ENCODE measurements at regions not wholly inside any gene's neighbourhood (a gene's known extent, or its start where the extent isn't known, plus 50 kb on each side); places are given as distances from the start of the nearest gene placed in this dataset.

DNA sequence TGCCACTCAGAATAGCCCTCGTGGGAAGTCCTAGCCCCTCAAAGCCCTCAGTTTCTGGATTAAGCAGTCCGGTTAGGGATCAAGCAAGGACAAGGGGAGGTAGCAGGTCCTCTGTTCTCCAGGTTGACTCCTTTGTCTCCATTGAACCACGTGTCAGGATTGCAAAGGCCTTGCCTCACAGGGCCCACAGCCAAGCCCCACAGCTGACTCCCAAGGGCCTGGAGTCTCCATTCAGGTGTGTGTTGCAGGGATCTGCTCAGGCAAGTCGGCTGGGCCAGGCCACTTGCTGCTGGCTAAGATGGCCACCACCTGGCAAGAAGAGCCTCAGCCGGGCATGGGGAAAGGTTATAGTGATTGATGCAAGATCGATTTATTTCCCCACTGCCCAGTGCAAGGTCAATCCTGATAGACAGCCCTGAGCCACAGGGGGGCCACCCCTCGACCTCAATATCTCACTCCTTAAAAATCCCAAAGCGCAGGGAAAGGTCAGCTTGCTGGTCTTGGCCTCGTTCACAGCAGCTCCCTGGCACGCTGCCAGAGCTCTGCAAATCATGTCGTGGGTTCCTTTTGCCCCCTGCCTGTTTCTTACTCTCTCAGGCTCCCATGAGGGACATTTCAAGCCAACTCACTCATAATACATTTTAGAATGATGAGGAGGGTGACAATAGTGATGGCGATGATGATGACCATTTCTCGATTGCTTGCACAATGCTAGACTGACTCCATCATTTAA, 75.9 kb downstream of the EDN3 start:
- Histone ChIP-seq H3K27ac (ENCODE audit: low read length) (no peak overlapping the region), H3K4me1 (ENCODE audit: control insufficient read depth in 1 of 2, insufficient read depth in 2 of 2, low read length in 2 of 2) (no peaks in the 10 kb centered on the region), H3K4me3 (ENCODE audit: low read depth in 1 of 2, low read length in 2 of 2) (no peak overlapping the region), H3K9me3 (ENCODE audit: control insufficient read depth in 1 of 2, low read length in 2 of 2) (no peaks in the 10 kb centered on the region), H3K36me3 (ENCODE audit: control insufficient read depth in 1 of 2, insufficient read depth in 2 of 2, low read length in 2 of 2) (no peaks in the 10 kb centered on the region), H3K27me3 (ENCODE audit: low read depth, low read length) (peaks cover under 1% of the 10 kb centered on the region)

DNA sequence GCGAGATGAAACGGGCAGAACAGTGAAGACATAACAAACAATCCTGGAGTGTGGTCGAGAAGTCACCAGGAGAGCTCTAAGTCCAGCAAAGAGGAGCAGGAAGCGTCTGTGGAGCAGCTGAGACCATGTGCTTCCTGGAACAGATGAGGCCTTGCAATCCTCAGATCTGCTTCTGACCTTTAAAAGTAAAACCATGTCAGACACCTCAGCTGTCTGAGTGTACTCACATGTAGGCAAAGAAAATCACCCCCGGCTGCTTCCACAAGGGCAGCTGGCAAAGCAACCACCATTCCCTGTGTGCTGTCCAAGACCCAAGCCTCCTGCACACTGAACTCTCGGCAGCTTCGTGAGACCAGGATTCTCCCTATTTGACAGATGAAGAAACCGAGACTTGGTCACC, 76.6 kb downstream of the EDN3 start:
- Histone ChIP-seq H3K27ac (ENCODE audit: low read length) (no peak overlapping the region), H3K4me3 (ENCODE audit: low read depth in 1 of 2, low read length in 2 of 2) (no peak overlapping the region), H3K36me3 (ENCODE audit: control insufficient read depth in 1 of 2, insufficient read depth in 2 of 2, low read length in 2 of 2) (no peaks in the 10 kb centered on the region), H3K4me1 (ENCODE audit: control insufficient read depth in 1 of 2, insufficient read depth in 2 of 2, low read length in 2 of 2) (no peaks in the 10 kb centered on the region), H3K9me3 (ENCODE audit: control insufficient read depth in 1 of 2, low read length in 2 of 2) (no peaks in the 10 kb centered on the region), H3K27me3 (ENCODE audit: low read depth, low read length) (peaks cover 7% of the 10 kb centered on the region)

DNA sequence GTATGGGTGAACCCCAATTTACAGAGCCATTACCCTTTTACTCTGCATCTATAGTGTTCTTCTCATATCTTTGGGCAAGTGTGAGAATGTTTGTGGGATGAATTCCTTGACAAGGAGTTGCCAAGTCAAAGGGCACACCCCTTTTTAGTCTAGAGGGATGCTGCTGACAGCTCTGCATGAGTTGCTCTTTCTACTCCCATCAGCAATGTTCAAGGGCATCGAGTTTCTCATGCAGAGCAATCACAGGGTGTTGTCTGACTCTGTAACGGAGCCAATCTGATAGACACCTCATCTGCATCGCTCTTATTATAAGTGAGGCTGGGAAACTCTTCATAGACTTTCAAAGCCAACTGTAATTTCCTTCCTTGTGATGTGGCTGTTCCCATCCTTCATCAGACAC, 77.4 kb downstream of the EDN3 start:
- Histone ChIP-seq H3K9me3 (ENCODE audit: control insufficient read depth in 1 of 2, low read length in 2 of 2) (no peaks in the 10 kb centered on the region), H3K27me3 (ENCODE audit: low read depth, low read length) (peaks cover 7% of the 10 kb centered on the region), H3K4me3 (ENCODE audit: low read depth in 1 of 2, low read length in 2 of 2) (no peak overlapping the region), H3K36me3 (ENCODE audit: control insufficient read depth in 1 of 2, insufficient read depth in 2 of 2, low read length in 2 of 2) (no peaks in the 10 kb centered on the region), H3K27ac (ENCODE audit: low read length) (no peak overlapping the region), H3K4me1 (ENCODE audit: control insufficient read depth in 1 of 2, insufficient read depth in 2 of 2, low read length in 2 of 2) (no peaks in the 10 kb centered on the region)

DNA sequence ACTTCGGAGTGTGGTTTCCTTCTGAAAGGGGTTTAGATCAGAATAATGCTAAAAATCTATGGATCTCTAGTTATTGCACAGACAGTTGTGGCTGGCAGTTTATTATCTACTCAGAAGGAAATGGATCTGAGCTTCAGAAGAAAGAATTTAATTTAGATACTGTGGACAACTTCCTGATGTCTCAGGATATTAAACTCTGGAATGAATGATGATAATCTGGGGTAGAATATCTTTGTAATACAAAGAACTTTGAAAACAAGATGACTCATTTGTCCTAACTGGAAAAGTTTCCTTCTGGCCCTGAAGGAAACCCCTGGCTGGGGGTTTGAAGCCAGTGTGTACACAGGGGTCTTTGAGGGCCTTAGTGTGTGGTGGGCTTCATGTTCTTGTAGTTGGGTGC, 78.0 kb downstream of the EDN3 start:
- Histone ChIP-seq H3K9me3 (ENCODE audit: control insufficient read depth in 1 of 2, low read length in 2 of 2) (no peaks in the 10 kb centered on the region), H3K27ac (ENCODE audit: low read length) (no peak overlapping the region), H3K4me3 (ENCODE audit: low read depth in 1 of 2, low read length in 2 of 2) (no peak overlapping the region), H3K36me3 (ENCODE audit: control insufficient read depth in 1 of 2, insufficient read depth in 2 of 2, low read length in 2 of 2) (no peaks in the 10 kb centered on the region), H3K4me1 (ENCODE audit: control insufficient read depth in 1 of 2, insufficient read depth in 2 of 2, low read length in 2 of 2) (no peaks in the 10 kb centered on the region), H3K27me3 (ENCODE audit: low read depth, low read length) (peaks cover 7% of the 10 kb centered on the region)

DNA sequence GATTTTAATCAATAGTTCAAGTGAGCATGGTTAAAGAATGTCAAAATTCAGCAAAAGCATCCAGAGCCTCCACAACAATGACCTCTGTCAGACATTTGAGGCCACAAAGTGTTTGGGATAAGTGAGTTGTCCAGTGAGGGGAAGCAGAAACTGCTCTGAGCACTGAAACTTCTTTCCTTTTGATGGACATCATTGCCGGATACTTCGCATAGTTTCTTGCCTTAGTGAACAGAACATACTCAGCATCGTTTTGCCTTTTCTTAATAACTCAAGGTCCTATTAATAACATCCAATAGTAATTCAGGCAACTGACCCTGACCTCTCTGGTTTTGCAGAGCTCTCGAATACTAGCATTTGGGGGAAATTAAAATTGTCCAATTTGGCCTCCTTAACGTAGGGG, 78.6 kb downstream of the EDN3 start:
- H3K27ac ChIP-seq (ENCODE audit: low read length) = no peak overlapping the region
- no peaks in the 10 kb centered on the region for H3K9me3 ChIP-seq (ENCODE audit: control insufficient read depth in 1 of 2, low read length in 2 of 2)
- H3K4me1 ChIP-seq (ENCODE audit: control insufficient read depth in 1 of 2, insufficient read depth in 2 of 2, low read length in 2 of 2) = no peaks in the 10 kb centered on the region
- H3K4me3 ChIP-seq (ENCODE audit: low read depth in 1 of 2, low read length in 2 of 2) = no peak overlapping the region
- H3K36me3 ChIP-seq (ENCODE audit: control insufficient read depth in 1 of 2, insufficient read depth in 2 of 2, low read length in 2 of 2) = no peaks in the 10 kb centered on the region
- peaks cover 7% of the 10 kb centered on the region for H3K27me3 ChIP-seq (ENCODE audit: low read depth, low read length)

DNA sequence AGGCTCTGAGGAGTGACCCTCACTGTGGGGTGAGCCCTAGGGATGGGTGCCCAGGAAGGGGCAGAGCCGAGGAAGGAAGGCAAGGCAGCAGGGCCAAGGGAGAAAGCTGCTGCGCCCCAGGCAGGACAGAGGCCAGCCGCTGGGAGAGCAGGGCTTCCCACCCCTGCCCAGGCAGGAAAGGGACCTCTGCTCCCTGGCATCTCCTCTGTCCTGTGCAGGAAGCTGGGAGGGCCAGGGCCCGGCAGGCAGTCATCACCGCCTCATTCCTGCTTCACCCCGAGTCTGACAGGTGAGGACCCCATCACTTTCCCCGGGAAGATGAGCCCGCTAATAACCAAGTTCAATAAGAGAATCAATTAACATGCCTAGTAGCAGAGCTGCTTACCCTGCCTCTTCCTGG, 81.3 kb downstream of the EDN3 start:
- no peaks in the 10 kb centered on the region for H3K9me3 ChIP-seq (ENCODE audit: control insufficient read depth in 1 of 2, low read length in 2 of 2)
- H3K4me3 ChIP-seq (ENCODE audit: low read depth in 1 of 2, low read length in 2 of 2) = no peak overlapping the region
- H3K36me3 ChIP-seq (ENCODE audit: control insufficient read depth in 1 of 2, insufficient read depth in 2 of 2, low read length in 2 of 2) = no peaks in the 10 kb centered on the region
- peaks cover 0 to 1% of the 10 kb centered on the region in 2 donors for H3K4me1 ChIP-seq (ENCODE audit: control insufficient read depth in 1 of 2, insufficient read depth in 2 of 2, low read length in 2 of 2)
- H3K27me3 ChIP-seq (ENCODE audit: low read depth, low read length) = peaks cover 7% of the 10 kb centered on the region
- no peak overlapping the region for H3K27ac ChIP-seq (ENCODE audit: low read length)

DNA sequence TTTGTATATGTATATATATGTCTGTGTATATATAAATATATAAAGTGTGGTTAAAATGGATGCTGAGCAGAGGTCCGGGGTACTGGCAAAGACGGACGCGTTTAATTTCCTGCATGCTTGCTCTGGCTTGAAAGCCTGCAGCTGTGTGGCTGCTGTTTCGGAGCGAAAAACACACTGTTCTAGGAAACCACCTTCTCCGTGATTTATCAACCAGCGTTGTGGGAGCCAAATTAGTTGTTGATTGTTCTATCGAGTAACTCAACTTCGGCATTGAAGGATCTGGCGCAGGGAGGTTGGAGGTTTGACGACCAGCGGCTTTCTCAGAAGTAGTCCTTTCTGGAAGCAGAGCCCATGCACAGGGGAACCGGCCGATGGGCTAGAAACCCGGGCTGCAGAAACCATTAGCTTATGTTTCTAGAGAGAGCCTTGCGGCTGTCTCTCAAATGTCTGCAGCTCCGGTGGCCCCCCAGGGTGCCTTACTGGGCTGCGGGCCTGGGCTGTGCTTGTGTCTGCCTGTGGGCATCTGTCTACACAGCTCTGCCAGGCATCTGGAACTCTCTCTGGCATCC, 81.8 kb downstream of the EDN3 start:
- Histone ChIP-seq H3K4me1 (ENCODE audit: control insufficient read depth in 1 of 2, insufficient read depth in 2 of 2, low read length in 2 of 2) (peaks cover 0 to 5% of the 10 kb centered on the region in 2 donors), H3K9me3 (ENCODE audit: control insufficient read depth in 1 of 2, low read length in 2 of 2) (no peaks in the 10 kb centered on the region), H3K27me3 (ENCODE audit: low read depth, low read length) (peaks cover 7% of the 10 kb centered on the region), H3K4me3 (ENCODE audit: low read depth in 1 of 2, low read length in 2 of 2) (no peak overlapping the region), H3K36me3 (ENCODE audit: control insufficient read depth in 1 of 2, insufficient read depth in 2 of 2, low read length in 2 of 2) (no peaks in the 10 kb centered on the region), H3K27ac (ENCODE audit: low read length) (no peak overlapping the region)

DNA sequence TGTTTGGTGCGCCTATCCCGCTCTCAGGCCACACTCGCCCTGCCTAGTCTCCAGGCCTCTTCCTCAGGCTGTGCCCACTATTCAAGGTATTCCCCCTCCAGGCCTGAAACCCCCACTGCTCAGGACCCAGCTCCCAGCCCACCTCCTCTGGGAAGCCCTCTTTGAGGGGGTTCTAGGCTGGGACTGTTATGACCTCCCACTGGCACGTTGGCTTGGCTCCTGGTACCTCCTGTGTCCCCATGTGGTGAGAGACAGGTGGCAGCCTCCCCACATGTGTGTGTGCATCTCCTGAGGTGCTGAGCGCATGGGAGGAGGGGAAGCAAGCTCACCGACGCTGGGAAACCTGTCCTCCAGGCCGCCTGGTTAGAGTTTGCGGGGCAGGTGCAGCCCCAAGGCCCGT, 82.5 kb downstream of the EDN3 start:
- Histone ChIP-seq H3K9me3 (ENCODE audit: control insufficient read depth in 1 of 2, low read length in 2 of 2) (no peaks in the 10 kb centered on the region), H3K4me3 (ENCODE audit: low read depth in 1 of 2, low read length in 2 of 2) (no peak overlapping the region)

DNA sequence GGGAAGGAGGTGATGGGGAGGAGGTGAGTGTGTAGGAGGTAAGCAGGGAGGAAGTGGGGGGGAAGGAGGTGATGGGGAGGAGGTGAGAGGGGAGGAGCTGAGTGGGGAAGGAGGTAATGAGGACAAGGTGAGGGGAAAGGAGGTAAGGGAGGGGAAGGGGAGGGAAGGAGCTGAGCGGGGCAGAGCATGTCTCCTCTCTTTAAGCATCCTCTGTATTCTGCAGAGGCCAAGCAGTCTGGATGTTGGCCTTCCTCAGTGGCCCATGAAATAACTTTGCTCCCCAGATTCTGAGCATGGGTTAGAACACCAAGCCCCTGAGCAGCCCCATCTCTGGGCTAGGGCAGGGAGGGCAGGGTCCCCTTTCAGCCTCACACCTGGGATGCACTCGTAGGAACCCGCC, 84.6 kb downstream of the EDN3 start:
- Histone ChIP-seq H3K9me3 (ENCODE audit: control insufficient read depth in 1 of 2, low read length in 2 of 2) (no peaks in the 10 kb centered on the region), H3K4me1 (ENCODE audit: control insufficient read depth in 1 of 2, insufficient read depth in 2 of 2, low read length in 2 of 2) (peaks cover 0 to 5% of the 10 kb centered on the region in 2 donors), H3K36me3 (ENCODE audit: control insufficient read depth in 1 of 2, insufficient read depth in 2 of 2, low read length in 2 of 2) (no peaks in the 10 kb centered on the region), H3K27me3 (ENCODE audit: low read depth, low read length) (peaks cover 7% of the 10 kb centered on the region), H3K27ac (ENCODE audit: low read length) (no peak overlapping the region), H3K4me3 (ENCODE audit: low read depth in 1 of 2, low read length in 2 of 2) (no peak overlapping the region)

More for the DNA sequence above, 82.5 kb downstream of the EDN3 start:
- no peaks in the 10 kb centered on the region for H3K36me3 ChIP-seq (ENCODE audit: control insufficient read depth in 1 of 2, insufficient read depth in 2 of 2, low read length in 2 of 2)
- H3K4me1 ChIP-seq (ENCODE audit: control insufficient read depth in 1 of 2, insufficient read depth in 2 of 2, low read length in 2 of 2) = peaks cover 0 to 5% of the 10 kb centered on the region in 2 donors
- H3K27me3 ChIP-seq (ENCODE audit: low read depth, low read length) = peaks cover 7% of the 10 kb centered on the region
- H3K27ac ChIP-seq (ENCODE audit: low read length) = no peak overlapping the region

DNA sequence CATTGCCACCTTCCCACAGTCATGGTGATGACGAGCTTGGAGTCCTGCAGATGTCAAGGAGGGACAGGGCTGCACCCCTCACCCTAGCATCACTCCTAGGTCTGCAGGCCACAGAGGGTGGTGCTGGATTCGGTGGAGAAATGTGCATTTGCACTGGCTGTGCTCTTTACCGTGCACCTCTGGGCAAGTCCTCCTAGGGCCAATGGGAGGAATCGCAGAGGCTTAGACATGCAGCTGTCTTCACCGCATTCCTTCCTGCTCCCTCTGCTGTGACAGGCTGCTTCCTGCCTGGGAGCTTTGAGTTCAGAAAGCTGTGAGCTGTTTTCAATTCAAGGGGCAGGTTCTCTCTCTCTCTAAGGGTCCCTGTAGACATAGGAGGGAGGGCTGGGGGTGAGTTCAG, 85.1 kb downstream of the EDN3 start:
- no peak overlapping the region for H3K27ac ChIP-seq (ENCODE audit: low read length)
- peaks cover 7% of the 10 kb centered on the region for H3K27me3 ChIP-seq (ENCODE audit: low read depth, low read length)
- H3K4me1 ChIP-seq (ENCODE audit: control insufficient read depth in 1 of 2, insufficient read depth in 2 of 2, low read length in 2 of 2) = peaks cover 0 to 5% of the 10 kb centered on the region in 2 donors
- no peak overlapping the region for H3K4me3 ChIP-seq (ENCODE audit: low read depth in 1 of 2, low read length in 2 of 2)
- H3K36me3 ChIP-seq (ENCODE audit: control insufficient read depth in 1 of 2, insufficient read depth in 2 of 2, low read length in 2 of 2) = no peaks in the 10 kb centered on the region
- no peaks in the 10 kb centered on the region for H3K9me3 ChIP-seq (ENCODE audit: control insufficient read depth in 1 of 2, low read length in 2 of 2)

DNA sequence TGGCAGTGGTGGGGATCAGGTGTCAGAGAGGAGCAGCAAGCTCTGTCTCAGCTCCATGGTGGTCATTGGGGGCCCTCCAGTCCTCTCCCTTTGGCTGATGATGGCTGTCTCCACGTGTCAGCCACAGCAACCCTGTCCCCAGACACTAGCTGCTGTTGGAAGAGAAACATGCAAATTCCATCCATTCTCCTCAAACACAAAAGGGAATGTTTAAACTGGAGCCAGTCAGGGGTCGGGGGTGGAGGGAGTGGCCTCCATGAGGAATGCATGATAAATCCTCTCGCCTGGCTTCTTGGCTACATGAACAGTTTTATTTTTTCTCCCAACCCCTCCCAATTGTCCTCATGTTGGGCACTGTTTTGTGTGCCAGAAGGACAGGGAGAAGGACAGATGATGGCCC, 86.4 kb downstream of the EDN3 start:
- Histone ChIP-seq H3K9me3 (ENCODE audit: control insufficient read depth in 1 of 2, low read length in 2 of 2) (no peaks in the 10 kb centered on the region), H3K36me3 (ENCODE audit: control insufficient read depth in 1 of 2, insufficient read depth in 2 of 2, low read length in 2 of 2) (no peaks in the 10 kb centered on the region), H3K27me3 (ENCODE audit: low read depth, low read length) (peaks cover under 1% of the 10 kb centered on the region), H3K27ac (ENCODE audit: low read length) (no peak overlapping the region), H3K4me3 (ENCODE audit: low read depth in 1 of 2, low read length in 2 of 2) (no peak overlapping the region), H3K4me1 (ENCODE audit: control insufficient read depth in 1 of 2, insufficient read depth in 2 of 2, low read length in 2 of 2) (peaks cover 0 to 5% of the 10 kb centered on the region in 2 donors)

DNA sequence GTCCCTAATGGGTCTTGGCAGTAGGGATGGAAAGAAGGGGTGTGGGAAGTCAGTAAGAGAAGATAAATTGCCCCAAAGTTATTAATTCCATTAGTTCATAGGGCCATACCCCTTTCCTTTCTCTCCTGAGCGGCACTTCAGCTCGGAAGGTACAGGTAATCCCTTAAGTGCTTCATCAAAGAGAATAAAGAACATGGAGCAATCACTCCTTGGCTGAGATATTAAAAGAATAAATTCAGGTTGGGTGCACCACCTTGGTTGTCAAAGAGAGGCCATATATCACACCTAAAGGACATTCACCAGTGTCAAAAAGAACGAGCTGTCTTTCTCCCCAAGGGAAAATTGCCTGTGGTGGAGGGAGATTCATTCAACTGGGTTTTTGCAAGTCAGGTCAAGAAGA, 87.5 kb downstream of the EDN3 start:
- no peaks in the 10 kb centered on the region for H3K9me3 ChIP-seq (ENCODE audit: control insufficient read depth in 1 of 2, low read length in 2 of 2)
- H3K4me3 ChIP-seq (ENCODE audit: low read depth in 1 of 2, low read length in 2 of 2) = no peak overlapping the region
- no peaks in the 10 kb centered on the region for H3K27me3 ChIP-seq (ENCODE audit: low read depth, low read length)
- H3K4me1 ChIP-seq (ENCODE audit: control insufficient read depth in 1 of 2, insufficient read depth in 2 of 2, low read length in 2 of 2) = peaks cover 0 to 5% of the 10 kb centered on the region in 2 donors
- no peak overlapping the region for H3K27ac ChIP-seq (ENCODE audit: low read length)
- H3K36me3 ChIP-seq (ENCODE audit: control insufficient read depth in 1 of 2, insufficient read depth in 2 of 2, low read length in 2 of 2) = no peaks in the 10 kb centered on the region

All from muscle layer of duodenum (tissue), 2 donors.